ENCODE measurements at regions not wholly inside any gene's neighbourhood (a gene's known extent, or its start where the extent isn't known, plus 50 kb on each side); places are given as distances from the start of the nearest gene placed in this dataset.

- TF ChIP-seq USF2 (IDR thresholded peaks at IDR 0.05; ENCODE audit: low read length) (no peak), RXRA (IDR thresholded peaks at IDR 0.05; ENCODE audit: insufficient read depth, low read depth, low read length) (no peak), POLR2A (IDR thresholded peaks at IDR 0.05; ENCODE audit: control extremely low read depth in 1 of 2, low read depth in 2 of 2, low read length in 2 of 2) (no peak), CTCF (IDR thresholded peaks at IDR 0.05; ENCODE audit: control extremely low read depth in 1 of 3, insufficient read depth in 1 of 3, low read depth in 1 of 3, low read length in 3 of 3) (no peak), EZH2 (IDR thresholded peaks at IDR 0.05; ENCODE audit: low read depth, low read length, severe bottlenecking) (no peak), ATF2 (IDR thresholded peaks at IDR 0.05; ENCODE audit: low read length) (no peak), ZNF274 (IDR thresholded peaks at IDR 0.05; ENCODE audit: borderline replicate concordance, extremely low read depth, low read length) (no peak), MAX (IDR thresholded peaks at IDR 0.05) (no peak), SIRT6 (IDR thresholded peaks at IDR 0.05; ENCODE audit: low read length) (no peak), CBX5 (IDR thresholded peaks at IDR 0.05; ENCODE audit: low read depth, low read length) (no peak), SIN3A (conservative IDR thresholded peaks at IDR 0.05 in 1 of 2, IDR thresholded peaks at IDR 0.05 in 1 of 2; ENCODE audit: low read depth in 1 of 2, low read length in 2 of 2) (no peak), POU5F1 (IDR thresholded peaks at IDR 0.05; ENCODE audit: low read depth, low read length) (no peak), RAD21 (IDR thresholded peaks at IDR 0.05 in 1 of 2, conservative IDR thresholded peaks at IDR 0.05 in 1 of 2; ENCODE audit: low read depth in 2 of 2, low read length in 2 of 2) (no peak), SP1 (IDR thresholded peaks at IDR 0.05; ENCODE audit: low read depth, low read length) (no peak)
These were observed 104.7 kb upstream of the IL6 start for GRCh38 chr7:22622116-22622785.
